Thyroid gland (tissue), 4 donors: ENCODE measurements at regions not wholly inside any gene's neighbourhood (a gene's known extent, or its start where the extent isn't known, plus 50 kb on each side); places are given as distances from the start of the nearest gene placed in this dataset.

Experiments used
- DNase-seq, 2 donors: peaks; one replicate each; pipeline ENCODE4 v3.0.0-alpha.2; 2019
- H3K27ac ChIP-seq, 3 donors: fragments of 200-600 bp; sonication (generic); 1 replicate in 2 of 3; 2 replicates in 1 of 3; pipeline ENCODE4 v1.5.1; 2016 to 2019; ENCODE audit warnings: mild to moderate bottlenecking in 1 of 3, moderate library complexity in 1 of 3
- H3K27me3 ChIP-seq: fragments of 200-600 bp; sonication (generic); one replicate; pipeline ENCODE4 v1.5.1; 2019
- H3K36me3 ChIP-seq, 2 donors: fragments of 200-600 bp; sonication (generic); one replicate each; pipeline ENCODE4 v1.5.1; 2016 to 2019
- H3K4me1 ChIP-seq, 2 donors: fragments of 200-600 bp; sonication (generic); one replicate each; pipeline ENCODE4 v1.5.1; 2017 to 2019
- H3K4me3 ChIP-seq, 3 donors: fragments of 200-600 bp; sonication (generic); replicated peaks in 1 of 3; 1 replicate in 2 of 3; 2 replicates in 1 of 3; pipeline ENCODE4 v1.5.1; 2016; ENCODE audit warnings: mild to moderate bottlenecking in 1 of 3
- H3K9me3 ChIP-seq: fragments of 200-600 bp; sonication (generic); one replicate; pipeline ENCODE4 v1.5.1; 2017
- CTCF ChIP-seq, 6 experiments: fragments of 200-600 bp in 3 of 6; fragments of 450-650 bp in 3 of 6; sonication (generic) in 3 of 6; IDR thresholded peaks; one replicate each; pipeline ENCODE4 v1.5.1; 2016 to 2019; ENCODE audit warnings: antibody characterized with exemption in 6 of 6, mild to moderate bottlenecking in 2 of 6, inconsistent platforms in 1 of 6, moderate library complexity in 1 of 6
- POLR2A ChIP-seq, 2 donors: fragments of 450-650 bp; IDR thresholded peaks; one replicate each; pipeline ENCODE4 v1.6.1; 2017; ENCODE audit warnings: antibody characterized with exemption in 2 of 2, mild to moderate bottlenecking in 2 of 2, moderate library complexity in 1 of 2
- WGBS, 2 donors: methylation state at CpG; one replicate each; pipeline ENCODE4 v1.1.5; 2017; 5-methylcytosine and 5-hydroxymethylcytosine counted together
- intact Hi-C: fragments of 100-400 bp; cut with DNase I; formaldehyde crosslinking; loops from one replicate; pipeline ENCODE4 v1.15.1; 2023

GRCh38 chr13:33426131-33426530 is 140.6 kb upstream of the STARD13 start:
- WGBS, 2 donors = 93 to 96% methylated on average over 1 of the region's 1 CpG
- intact Hi-C loops = no loop called here
- Histone ChIP-seq H3K27me3 (no peaks in the 10 kb centered on the region), H3K4me1 (no peaks in the 10 kb centered on the region), H3K4me3 (no peak overlapping the region), H3K9me3 (no peaks in the 10 kb centered on the region), H3K36me3 (no peaks in the 10 kb centered on the region), H3K27ac (no peak overlapping the region)
- DNase-seq = no peak
- TF ChIP-seq POLR2A (IDR thresholded peaks at IDR 0.05) = no peak

- no peak overlapping the region for H3K27ac ChIP-seq
Measured at GRCh38 chr13:33433316-33433715, 147.8 kb upstream of the STARD13 start.

GRCh38 chr13:33434676-33435075 is 149.1 kb upstream of the STARD13 start:
- Histone ChIP-seq H3K4me1 (no peaks in the 10 kb centered on the region), H3K27ac (no peak overlapping the region), H3K27me3 (no peaks in the 10 kb centered on the region), H3K36me3 (no peaks in the 10 kb centered on the region), H3K9me3 (no peaks in the 10 kb centered on the region), H3K4me3 (no peak overlapping the region)
- no peak for DNase-seq
- 86 to 94% methylated on average over 2 of the region's 2 CpGs for WGBS, 2 donors
- TF ChIP-seq POLR2A (IDR thresholded peaks at IDR 0.05) = no peak
- no peak for TF ChIP-seq CTCF (IDR thresholded peaks at IDR 0.05)
- intact Hi-C loops = no loop called here

More at GRCh38 chr13:33433316-33433715, 147.8 kb upstream of the STARD13 start:
- Histone ChIP-seq H3K9me3 (no peaks in the 10 kb centered on the region), H3K4me3 (no peak overlapping the region), H3K27me3 (no peaks in the 10 kb centered on the region), H3K36me3 (no peaks in the 10 kb centered on the region), H3K4me1 (no peaks in the 10 kb centered on the region)
- no peak for TF ChIP-seq POLR2A (IDR thresholded peaks at IDR 0.05)
- no peak for TF ChIP-seq CTCF (IDR thresholded peaks at IDR 0.05)
- intact Hi-C loops = no loop called here
- WGBS, 2 donors = 94 to 96% methylated on average over 6 of the region's 6 CpGs
- no peak for DNase-seq

- TF ChIP-seq CTCF (IDR thresholded peaks at IDR 0.05) = no peak
- no peak for TF ChIP-seq POLR2A (IDR thresholded peaks at IDR 0.05)
- no peak for DNase-seq
- no peaks in the 10 kb centered on the region for H3K27me3 ChIP-seq
- H3K27ac ChIP-seq = no peak overlapping the region
- H3K4me3 ChIP-seq = no peak overlapping the region
- 93 to 96% methylated on average over 2 of the region's 2 CpGs for WGBS, 2 donors
- no peaks in the 10 kb centered on the region for H3K9me3 ChIP-seq
- no peaks in the 10 kb centered on the region for H3K36me3 ChIP-seq
- no peaks in the 10 kb centered on the region for H3K4me1 ChIP-seq
- intact Hi-C loops = no loop called here
Measured at GRCh38 chr13:33435207-33435606, 149.7 kb upstream of the STARD13 start.

GRCh38 chr13:33438918-33439317 is 153.4 kb upstream of the STARD13 start:
- TF ChIP-seq CTCF (IDR thresholded peaks at IDR 0.05) (no peak), POLR2A (IDR thresholded peaks at IDR 0.05) (no peak)

GRCh38 chr13:33441015-33441414 is 155.5 kb upstream of the STARD13 start:
- no peaks in the 10 kb centered on the region for H3K36me3 ChIP-seq
- no peak overlapping the region for H3K4me3 ChIP-seq
- TF ChIP-seq CTCF (IDR thresholded peaks at IDR 0.05) (peak in 4 of 6 experiments; percentile 49 to 76 (median 57)), POLR2A (IDR thresholded peaks at IDR 0.05) (no peak)
- DNase-seq = peak; percentile 64 to 74
- no peaks in the 10 kb centered on the region for H3K4me1 ChIP-seq
- intact Hi-C loops = no loop called here
- H3K27ac ChIP-seq = no peak overlapping the region
- 45 to 61% methylated on average over 1 of the region's 1 CpG for WGBS, 2 donors
- no peaks in the 10 kb centered on the region for H3K27me3 ChIP-seq
- no peaks in the 10 kb centered on the region for H3K9me3 ChIP-seq

More at GRCh38 chr13:33438918-33439317, 153.4 kb upstream of the STARD13 start:
- H3K27ac ChIP-seq = no peak overlapping the region
- H3K4me3 ChIP-seq = no peak overlapping the region
- no peaks in the 10 kb centered on the region for H3K27me3 ChIP-seq
- WGBS, 2 donors = 95 to 98% methylated on average over 2 of the region's 2 CpGs
- no peaks in the 10 kb centered on the region for H3K4me1 ChIP-seq
- intact Hi-C loops = no loop called here
- H3K36me3 ChIP-seq = no peaks in the 10 kb centered on the region
- DNase-seq = no peak
- H3K9me3 ChIP-seq = no peaks in the 10 kb centered on the region
